ENCODE measurements at regions not wholly inside any gene's neighbourhood (a gene's known extent, or its start where the extent isn't known, plus 50 kb on each side); places are given as distances from the start of the nearest gene placed in this dataset.
A peak's percentile ranks its signal among the peaks of the same experiment; 100 is the strongest.

DNA sequence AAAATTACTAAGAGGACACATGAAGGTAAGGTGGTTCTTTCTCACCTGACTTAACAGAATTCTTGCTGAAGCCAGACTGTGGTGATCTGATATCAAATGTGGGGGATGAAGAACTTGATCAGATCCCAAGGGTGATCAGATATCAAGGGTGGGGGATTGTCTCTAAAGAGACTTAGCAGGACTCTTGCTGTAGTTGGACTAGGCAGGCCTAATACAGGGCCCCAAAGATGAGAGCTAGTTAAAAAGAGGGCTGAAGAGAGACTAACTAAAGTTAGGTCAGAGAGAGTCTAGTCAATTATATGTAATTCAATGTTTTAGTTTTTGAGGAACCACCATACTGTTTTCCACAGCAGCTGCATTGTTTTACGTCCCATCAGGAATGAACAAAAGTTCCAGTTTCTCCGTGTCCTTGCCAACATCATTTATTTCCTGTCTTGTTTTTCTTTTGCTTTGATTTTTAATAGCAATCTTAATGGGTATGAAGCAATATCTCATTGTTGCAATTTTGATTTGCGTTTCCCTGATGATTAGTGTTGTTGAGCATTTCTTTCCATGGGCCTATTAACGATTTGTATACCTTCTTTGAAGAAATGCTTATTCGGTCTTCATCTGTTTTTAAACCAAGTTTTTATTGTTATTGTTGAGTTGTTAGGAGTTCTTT, 77.6 kb upstream of the ALDH1A1 start:
- Mint-ChIP-seq H3K9me3 (no peaks in the 10 kb centered on the region), H3K36me3 (no peaks in the 10 kb centered on the region), H3K4me3 (no peak overlapping the region), H3K4me1 (ENCODE audit: low read depth) (no peaks in the 10 kb centered on the region), H3K27me3 (peaks cover 2% of the 10 kb centered on the region), H3K27ac (no peak overlapping the region)
- intact Hi-C loops (cut with micrococcal nuclease): no loop called here
- CTCF ChIA-PET: interaction anchor here (0.6 kb wide), 1 partner anchor 167 kb away, joined by 3 read pairs; no protein-coding TSS in a partner anchor
- POLR2A ChIA-PET: no interaction called here
- no peak for DNase-seq

GRCh38 chr9:73029346-73029745, 76.5 kb upstream of the ALDH1A1 start:
- no peaks in the 10 kb centered on the region for H3K9me3 Mint-ChIP-seq
- H3K4me1 Mint-ChIP-seq (ENCODE audit: low read depth): no peaks in the 10 kb centered on the region
- POLR2A ChIA-PET: no interaction called here
- H3K36me3 Mint-ChIP-seq: no peaks in the 10 kb centered on the region
- CTCF ChIA-PET: no interaction called here
- peaks cover 2% of the 10 kb centered on the region for H3K27me3 Mint-ChIP-seq
- no peak overlapping the region for H3K4me3 Mint-ChIP-seq
- no peak overlapping the region for H3K27ac Mint-ChIP-seq
- no peak for DNase-seq
- intact Hi-C loops (cut with micrococcal nuclease): no loop called here

DNA sequence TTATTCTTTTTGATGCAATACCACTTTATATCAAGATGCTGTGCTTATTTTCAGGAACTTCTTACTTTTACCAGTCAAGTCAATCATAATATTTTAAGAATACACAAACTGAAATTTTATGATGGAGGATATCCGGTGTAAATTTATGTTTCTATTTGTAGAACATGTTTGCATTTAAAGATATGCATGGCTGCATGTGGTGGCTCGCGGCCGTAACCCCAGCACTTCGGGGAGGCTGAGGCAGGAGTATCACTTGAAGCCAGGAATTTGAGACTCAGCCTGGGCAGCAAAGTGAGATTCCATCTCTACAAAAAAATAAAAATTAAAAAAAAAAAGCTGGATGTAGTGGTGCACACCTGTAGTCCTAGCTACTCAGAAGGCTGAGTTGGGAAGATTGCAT, 73.5 kb upstream of the ALDH1A1 start:
- Mint-ChIP-seq H3K4me1 (ENCODE audit: low read depth) (peaks cover 9% of the 10 kb centered on the region), H3K9me3 (no peaks in the 10 kb centered on the region), H3K36me3 (no peaks in the 10 kb centered on the region), H3K27ac (no peak overlapping the region), H3K4me3 (no peak overlapping the region), H3K27me3 (peaks cover 7% of the 10 kb centered on the region)
- intact Hi-C loops (cut with micrococcal nuclease): no loop called here
- DNase-seq: no peak
- ChIA-PET CTCF (interaction anchor here (0.6 kb wide), 1 partner anchor 752 kb away, joined by 4 read pairs; no protein-coding TSS in a partner anchor), POLR2A (no interaction called here)

GRCh38 chr9:73024601-73025034, 71.8 kb upstream of the ALDH1A1 start:
- DNase-seq: no peak
- intact Hi-C loops (cut with micrococcal nuclease): loop anchor here (5.0 kb wide), 1 partner anchor 167 kb away; no protein-coding TSS in a partner anchor
- Mint-ChIP-seq H3K4me3 (no peak overlapping the region), H3K27ac (no peak overlapping the region), H3K27me3 (peaks cover 10% of the 10 kb centered on the region), H3K36me3 (no peaks in the 10 kb centered on the region), H3K9me3 (no peaks in the 10 kb centered on the region), H3K4me1 (ENCODE audit: low read depth) (peaks cover 9% of the 10 kb centered on the region)
- POLR2A ChIA-PET: no interaction called here
- CTCF ChIA-PET: no interaction called here

GRCh38 chr9:73023025-73023541, 70.2 kb upstream of the ALDH1A1 start:
- CTCF ChIA-PET: interaction anchor here (0.7 to 3.5 kb wide), 15 partner anchors 8 to 747 kb away, joined by 3 to 22 read pairs (median 4); no protein-coding TSS in a partner anchor
- peak; percentile 60 for DNase-seq
- POLR2A ChIA-PET: no interaction called here
- Mint-ChIP-seq H3K36me3 (no peaks in the 10 kb centered on the region), H3K4me1 (ENCODE audit: low read depth) (peaks cover 9% of the 10 kb centered on the region), H3K27ac (no peak overlapping the region), H3K4me3 (no peak overlapping the region), H3K9me3 (no peaks in the 10 kb centered on the region), H3K27me3 (peaks cover 10% of the 10 kb centered on the region)
- intact Hi-C loops (cut with micrococcal nuclease): loop anchor here (1.0 to 5.0 kb wide), 3 partner anchors 152 to 742 kb away; no protein-coding TSS in a partner anchor

DNA sequence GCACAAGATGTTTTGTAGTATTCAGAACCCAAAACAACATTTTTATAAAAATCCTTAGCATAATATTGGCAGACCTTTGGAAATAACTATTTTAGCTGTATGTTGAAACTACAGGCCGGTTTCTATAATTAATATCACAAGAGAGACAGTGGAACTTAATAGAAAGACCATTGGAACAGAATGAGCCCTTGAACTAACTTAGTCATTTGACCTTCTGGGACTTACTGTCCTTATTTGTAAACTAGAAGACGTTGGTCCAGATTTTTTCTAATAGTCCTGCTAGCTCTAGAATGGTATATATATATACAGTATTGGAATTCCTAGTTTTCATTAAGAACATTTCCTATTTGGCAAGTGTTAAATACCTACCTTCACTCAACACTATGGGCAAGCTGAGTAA, 69.5 kb upstream of the ALDH1A1 start:
- intact Hi-C loops (cut with micrococcal nuclease): loop anchor here (2.0 to 5.0 kb wide), 2 partner anchors 152 to 165 kb away; no protein-coding TSS in a partner anchor
- Mint-ChIP-seq H3K4me3 (no peak overlapping the region), H3K27ac (no peak overlapping the region), H3K9me3 (no peaks in the 10 kb centered on the region), H3K27me3 (peaks cover 10% of the 10 kb centered on the region), H3K4me1 (ENCODE audit: low read depth) (peaks cover 9% of the 10 kb centered on the region), H3K36me3 (no peaks in the 10 kb centered on the region)
- POLR2A ChIA-PET: interaction anchor here (0.7 kb wide), 1 partner anchor 21 kb away, joined by 3 read pairs; no protein-coding TSS in a partner anchor
- DNase-seq: no peak
- CTCF ChIA-PET: interaction anchor here (0.6 to 3.5 kb wide), 18 partner anchors 9 to 746 kb away, joined by 3 to 22 read pairs (median 4); no protein-coding TSS in a partner anchor

DNA sequence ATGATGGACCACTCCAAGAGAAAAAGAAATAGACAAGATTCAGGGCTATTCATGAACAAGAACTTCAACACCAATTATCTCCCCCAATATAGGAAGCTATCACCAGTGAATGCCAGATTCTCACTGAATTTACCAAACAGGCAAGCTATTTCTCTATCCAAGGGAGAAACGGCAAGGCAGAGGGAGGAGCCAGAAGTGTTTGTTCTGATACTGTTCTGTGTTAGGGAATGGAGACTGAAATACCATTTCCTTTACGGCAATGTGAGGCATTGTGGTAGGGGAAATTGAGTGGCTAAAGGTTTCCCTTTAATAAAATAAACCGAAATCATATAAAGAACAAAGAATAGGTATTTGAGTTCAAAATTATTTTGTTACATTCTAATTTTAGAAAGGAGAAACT, 68.0 kb upstream of the ALDH1A1 start:
- peaks cover 9% of the 10 kb centered on the region for H3K4me1 Mint-ChIP-seq (ENCODE audit: low read depth)
- intact Hi-C loops (cut with micrococcal nuclease): loop anchor here (5.0 kb wide), 1 partner anchor 164 kb away; no protein-coding TSS in a partner anchor

DNA sequence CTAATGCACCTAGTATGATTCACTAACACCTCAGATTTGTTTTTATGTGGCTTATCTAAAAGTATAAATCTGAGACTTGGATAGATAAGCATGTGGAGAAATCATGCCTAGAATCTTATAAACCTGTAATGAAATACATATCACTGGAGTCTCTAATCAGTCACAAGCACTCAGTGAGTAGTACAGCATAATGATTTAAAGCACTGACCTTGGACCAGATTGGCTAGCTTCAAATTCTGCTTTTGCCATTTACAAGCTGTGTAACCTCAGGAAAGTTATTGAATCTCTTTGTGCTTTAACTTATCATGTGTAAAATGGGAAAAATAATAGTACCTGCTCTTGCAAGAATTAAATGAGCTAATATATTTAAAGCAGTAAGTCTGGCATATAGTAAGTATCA, 61.2 kb upstream of the ALDH1A1 start:
- no peak overlapping the region for H3K4me3 Mint-ChIP-seq
- ChIA-PET CTCF (interaction anchor here (1.6 kb wide), 1 partner anchor 9 kb away, joined by 5 read pairs; no protein-coding TSS in a partner anchor), POLR2A (no interaction called here)
- intact Hi-C loops (cut with micrococcal nuclease): no loop called here
- H3K9me3 Mint-ChIP-seq: no peaks in the 10 kb centered on the region
- no peak overlapping the region for H3K27ac Mint-ChIP-seq
- H3K4me1 Mint-ChIP-seq (ENCODE audit: low read depth): no peaks in the 10 kb centered on the region
- DNase-seq: no peak
- peaks cover 8% of the 10 kb centered on the region for H3K27me3 Mint-ChIP-seq
- no peaks in the 10 kb centered on the region for H3K36me3 Mint-ChIP-seq

More for the DNA sequence above, 68.0 kb upstream of the ALDH1A1 start:
- Mint-ChIP-seq H3K36me3 (no peaks in the 10 kb centered on the region), H3K27me3 (peaks cover 10% of the 10 kb centered on the region), H3K9me3 (no peaks in the 10 kb centered on the region), H3K4me3 (no peak overlapping the region), H3K27ac (no peak overlapping the region)
- ChIA-PET POLR2A (no interaction called here), CTCF (interaction anchor here (0.9 to 3.5 kb wide), 2 partner anchors 79 to 163 kb away, joined by 3 to 22 read pairs; no protein-coding TSS in a partner anchor)
- DNase-seq: no peak

DNA sequence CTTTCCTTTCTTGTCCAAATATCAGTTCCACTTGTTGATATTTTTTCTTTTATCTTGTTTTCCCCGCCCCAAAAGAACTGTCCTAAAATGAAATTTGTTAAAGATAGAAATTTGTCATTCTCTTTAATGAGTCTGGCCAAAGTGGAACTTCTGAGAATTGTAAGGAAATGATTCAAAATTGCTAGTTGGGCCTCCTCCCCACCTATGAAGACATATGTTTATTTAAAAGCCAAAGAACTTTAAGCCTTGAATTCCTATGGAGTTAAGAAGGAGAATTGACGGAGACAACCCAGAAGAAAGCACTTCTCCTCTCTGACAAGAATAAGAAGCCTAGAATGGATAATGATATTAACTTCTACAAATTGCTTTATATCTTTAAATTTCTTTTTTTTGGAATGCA, 59.1 kb upstream of the ALDH1A1 start:
- Mint-ChIP-seq H3K36me3 (no peaks in the 10 kb centered on the region), H3K27me3 (peaks cover 13% of the 10 kb centered on the region), H3K27ac (no peak overlapping the region), H3K9me3 (no peaks in the 10 kb centered on the region), H3K4me3 (no peak overlapping the region), H3K4me1 (ENCODE audit: low read depth) (no peaks in the 10 kb centered on the region)
- DNase-seq: no peak
- intact Hi-C loops (cut with micrococcal nuclease): no loop called here
- ChIA-PET POLR2A (no interaction called here), CTCF (no interaction called here)

GRCh38 chr9:73011181-73011750, 58.4 kb upstream of the ALDH1A1 start:
- H3K4me1 Mint-ChIP-seq (ENCODE audit: low read depth): no peaks in the 10 kb centered on the region
- intact Hi-C loops (cut with micrococcal nuclease): no loop called here
- DNase-seq: no peak
- H3K27ac Mint-ChIP-seq: no peak overlapping the region
- POLR2A ChIA-PET: no interaction called here
- H3K27me3 Mint-ChIP-seq: peaks cover 13% of the 10 kb centered on the region
- no peaks in the 10 kb centered on the region for H3K9me3 Mint-ChIP-seq
- no peaks in the 10 kb centered on the region for H3K36me3 Mint-ChIP-seq
- H3K4me3 Mint-ChIP-seq: no peak overlapping the region
- CTCF ChIA-PET: no interaction called here

GRCh38 chr9:73009649-73010288, 56.9 kb upstream of the ALDH1A1 start:
- Mint-ChIP-seq H3K9me3 (no peaks in the 10 kb centered on the region), H3K36me3 (no peaks in the 10 kb centered on the region), H3K27ac (no peak overlapping the region), H3K4me1 (ENCODE audit: low read depth) (no peaks in the 10 kb centered on the region), H3K4me3 (no peak overlapping the region), H3K27me3 (peaks cover 17% of the 10 kb centered on the region)
- DNase-seq: no peak
- CTCF ChIA-PET: interaction anchor here (0.9 kb wide), 1 partner anchor 13 kb away, joined by 3 read pairs; no protein-coding TSS in a partner anchor
- intact Hi-C loops (cut with micrococcal nuclease): no loop called here
- POLR2A ChIA-PET: no interaction called here

DNA sequence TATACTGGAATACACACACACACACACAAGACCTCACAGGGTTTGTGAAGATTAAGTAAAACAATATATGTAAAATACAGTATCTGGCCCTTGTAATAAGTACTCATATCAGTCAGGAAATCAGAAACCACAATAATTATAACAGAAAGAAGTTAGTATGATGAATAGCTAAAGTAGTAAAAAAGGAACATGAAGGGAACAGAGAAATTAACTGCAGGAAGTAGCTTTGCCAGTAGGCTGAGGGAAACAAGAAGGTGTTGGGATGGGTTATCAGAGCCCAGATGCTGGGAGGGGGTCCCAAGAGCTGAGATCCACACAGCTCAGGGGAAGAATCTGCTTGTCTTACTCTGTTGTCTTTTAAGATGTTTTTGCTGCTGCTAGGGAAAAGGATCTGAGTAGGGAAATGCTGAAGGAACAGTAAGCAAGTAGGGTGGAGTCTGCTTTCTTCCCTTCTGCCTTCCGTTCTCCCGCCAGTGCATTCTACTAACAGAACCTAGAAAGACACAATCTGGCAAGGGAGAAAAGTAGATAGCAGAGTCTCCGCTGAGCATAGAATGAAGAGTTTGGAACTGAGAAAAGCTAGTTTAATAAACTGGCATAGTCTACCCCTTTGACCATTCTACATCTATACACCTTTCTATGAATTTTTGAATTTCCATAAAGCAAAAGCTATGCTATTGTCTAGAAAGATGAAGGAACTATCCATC, 55.3 kb upstream of the ALDH1A1 start:
- H3K9me3 Mint-ChIP-seq: no peaks in the 10 kb centered on the region
- no peak overlapping the region for H3K4me3 Mint-ChIP-seq
- DNase-seq: no peak
- no peaks in the 10 kb centered on the region for H3K4me1 Mint-ChIP-seq (ENCODE audit: low read depth)
- H3K27me3 Mint-ChIP-seq: peaks cover 13% of the 10 kb centered on the region
- no peaks in the 10 kb centered on the region for H3K36me3 Mint-ChIP-seq
- CTCF ChIA-PET: no interaction called here
- POLR2A ChIA-PET: no interaction called here
- intact Hi-C loops (cut with micrococcal nuclease): no loop called here
- no peak overlapping the region for H3K27ac Mint-ChIP-seq

Data from activated CD4-positive, alpha-beta memory T cell treated with anti-CD3 and anti-CD28 coated beads for 36 hours (primary cell).